HG02678 (cell line): ENCODE measurements at regions not wholly inside any gene's neighbourhood (a gene's known extent, or its start where the extent isn't known, plus 50 kb on each side); places are given as distances from the start of the nearest gene placed in this dataset.

Experiments used
- ATAC-seq: cut with Tn5 transposase; IDR thresholded peaks from one replicate; pipeline ENCODE4 v1.9.1; 2021; ENCODE audit warnings: mild to moderate bottlenecking, moderate library complexity; ENCODE audit not compliant: unreplicated experiment

DNA sequence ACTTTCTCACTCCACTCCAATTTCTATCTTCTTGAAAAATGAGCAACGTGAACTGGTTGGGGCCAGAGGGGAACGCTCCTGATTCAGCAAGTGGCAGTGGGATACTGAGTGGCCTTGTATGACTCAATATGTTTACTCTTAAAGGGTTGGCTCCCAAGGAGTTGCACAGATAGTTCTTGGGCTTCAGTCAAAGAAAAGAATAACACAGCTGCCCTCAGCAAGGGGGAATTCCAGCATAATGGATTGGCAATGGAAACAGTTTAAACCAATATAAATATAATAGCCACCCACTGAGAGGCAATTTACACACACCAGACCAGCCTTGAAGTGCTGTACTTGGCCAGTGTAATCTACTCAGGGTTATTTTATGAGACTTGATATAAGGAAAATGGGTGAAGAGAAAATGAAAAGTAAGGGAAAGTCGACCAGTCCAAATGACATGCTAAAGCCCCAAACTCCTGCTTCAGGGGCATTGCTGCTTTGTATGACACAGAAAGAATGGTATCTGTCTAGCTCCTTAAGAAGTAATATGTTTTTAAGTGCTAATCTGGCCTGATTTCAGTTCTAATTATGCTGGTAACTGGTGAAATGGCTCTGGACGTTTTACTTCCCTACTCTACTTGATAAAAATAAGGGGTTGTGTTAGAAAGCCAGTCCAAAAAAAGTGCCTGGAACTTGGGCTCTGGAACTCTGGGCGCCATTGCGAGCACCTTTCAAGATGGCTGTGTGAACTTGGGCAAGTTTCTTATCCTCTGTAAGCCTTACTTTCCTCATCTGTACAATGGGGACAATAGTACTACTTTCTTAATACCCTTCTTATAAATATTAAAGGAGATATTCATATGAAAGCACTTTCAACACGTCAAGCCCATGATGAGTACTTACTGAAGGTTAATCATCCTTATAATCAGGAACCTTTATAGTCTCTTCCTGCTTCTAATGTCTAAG lies 712.9 kb upstream of the MAP3K7 start:
- no peak for ATAC-seq

GRCh38 chr6:91298543-91299145 lies 711.8 kb upstream of the MAP3K7 start:
- ATAC-seq: no peak

DNA sequence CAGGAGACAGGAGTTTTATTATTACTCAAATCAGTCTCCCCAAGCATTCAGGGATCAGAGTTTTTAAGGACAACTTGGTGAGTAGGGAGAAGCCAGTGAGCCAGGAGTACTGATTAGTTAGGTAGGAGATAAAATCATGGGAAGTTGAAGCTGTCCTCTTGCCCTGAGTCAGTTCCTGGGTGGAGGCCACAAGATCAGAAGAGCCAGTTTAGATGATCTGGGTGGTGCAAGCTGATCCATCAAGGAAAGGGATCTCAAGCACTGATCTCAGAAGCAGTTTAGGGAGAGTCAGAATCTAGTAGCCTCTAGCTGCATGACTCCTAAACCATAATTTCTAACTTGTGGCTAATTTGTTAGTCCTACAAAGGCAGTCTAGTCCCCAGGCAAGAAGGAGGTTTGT lies 706.5 kb upstream of the MAP3K7 start:
- no peak for ATAC-seq

DNA sequence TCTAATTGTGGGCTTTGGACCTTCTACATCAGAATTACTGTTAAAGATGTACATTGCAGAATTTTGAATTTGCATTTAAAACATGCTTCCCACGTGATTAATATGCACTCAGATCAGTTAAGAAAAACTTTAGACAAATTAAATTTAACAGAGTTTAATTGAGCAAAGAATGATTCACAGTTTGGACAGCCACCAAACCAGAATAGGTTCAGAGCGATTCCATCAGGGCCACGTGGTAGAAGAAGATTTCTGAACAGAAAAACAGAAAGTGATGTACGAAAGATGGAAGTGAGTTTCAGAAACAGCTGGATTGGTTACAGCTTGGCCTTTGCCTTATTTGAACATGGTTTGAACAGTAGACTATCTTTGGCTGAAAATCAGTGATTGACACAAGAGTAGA lies 704.2 kb upstream of the MAP3K7 start:
- ATAC-seq: no peak

- ATAC-seq: no peak
These were observed 701.9 kb upstream of the MAP3K7 start for GRCh38 chr6:91288741-91289140.

GRCh38 chr6:91281901-91282300 lies 695.0 kb upstream of the MAP3K7 start:
- no peak for ATAC-seq

GRCh38 chr6:91280494-91280830 lies 693.6 kb upstream of the MAP3K7 start:
- no peak for ATAC-seq

GRCh38 chr6:91279740-91280493 lies 693.0 kb upstream of the MAP3K7 start:
- ATAC-seq: no peak

- ATAC-seq: no peak
These were observed 691.5 kb upstream of the MAP3K7 start for GRCh38 chr6:91278416-91278815.

- peak; percentile 81 for ATAC-seq
These were observed 689.4 kb upstream of the MAP3K7 start for GRCh38 chr6:91276315-91276714.

DNA sequence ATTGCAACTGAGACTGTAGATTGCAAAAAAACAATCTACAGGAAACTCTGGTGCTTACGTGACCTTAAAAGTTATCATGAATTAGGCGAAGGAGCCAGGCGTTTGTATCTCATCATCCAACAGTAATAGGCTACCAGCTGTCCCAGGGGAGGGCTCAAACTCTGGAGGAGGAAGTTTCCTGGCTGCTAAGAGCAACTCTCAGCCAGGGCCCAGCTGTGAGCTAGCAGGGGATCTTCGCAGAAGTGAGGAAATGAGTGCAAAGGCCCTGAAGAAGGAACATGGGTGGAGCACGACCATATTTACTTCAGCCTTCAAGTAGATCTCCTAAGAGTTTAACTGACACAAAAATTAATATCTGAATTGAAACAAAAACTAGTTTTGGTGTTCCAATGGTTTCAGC lies 686.9 kb upstream of the MAP3K7 start:
- no peak for ATAC-seq

DNA sequence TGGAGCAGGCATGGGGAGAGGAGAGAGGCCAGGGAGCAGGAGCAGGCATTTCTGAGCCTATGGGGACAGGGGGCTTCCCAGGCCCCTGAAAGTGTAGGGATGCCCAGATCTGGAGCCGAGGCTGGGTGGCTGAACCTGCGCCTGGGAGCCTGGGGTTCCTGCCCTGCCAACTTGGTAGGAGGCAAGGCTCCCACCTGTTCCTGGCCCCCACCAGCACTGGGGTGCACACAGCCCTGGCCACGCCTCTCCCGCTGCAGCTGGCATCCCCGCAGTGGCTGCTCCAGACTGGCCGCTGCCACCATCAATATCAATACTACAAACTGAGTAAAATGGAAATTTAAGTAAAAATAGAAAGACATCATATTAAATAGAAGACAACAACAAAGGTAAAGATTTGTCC lies 684.9 kb upstream of the MAP3K7 start:
- no peak for ATAC-seq

DNA sequence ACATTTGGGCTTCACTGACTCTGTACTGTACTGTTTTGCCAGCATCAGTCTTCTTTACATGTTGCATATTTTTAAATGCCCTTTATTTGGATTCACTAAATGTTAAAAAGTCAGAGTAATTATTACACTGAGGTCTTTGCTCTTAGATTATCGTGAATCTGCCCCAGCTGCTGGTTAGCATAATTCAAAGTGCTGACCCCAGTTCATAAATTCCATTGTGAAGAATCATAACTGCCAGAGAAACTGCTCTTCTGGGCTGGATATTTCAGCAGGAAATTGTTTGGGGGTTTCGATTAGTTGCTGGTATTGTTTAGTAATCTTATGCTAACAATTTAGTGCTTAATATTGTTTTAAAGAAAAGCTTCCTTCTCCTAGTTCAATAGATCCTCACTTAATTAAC lies 682.1 kb upstream of the MAP3K7 start:
- no peak for ATAC-seq

- ATAC-seq: no peak
These were observed 680.4 kb upstream of the MAP3K7 start for GRCh38 chr6:91267246-91267645.

- ATAC-seq: no peak
These were observed 679.3 kb upstream of the MAP3K7 start for GRCh38 chr6:91266156-91266555.

DNA sequence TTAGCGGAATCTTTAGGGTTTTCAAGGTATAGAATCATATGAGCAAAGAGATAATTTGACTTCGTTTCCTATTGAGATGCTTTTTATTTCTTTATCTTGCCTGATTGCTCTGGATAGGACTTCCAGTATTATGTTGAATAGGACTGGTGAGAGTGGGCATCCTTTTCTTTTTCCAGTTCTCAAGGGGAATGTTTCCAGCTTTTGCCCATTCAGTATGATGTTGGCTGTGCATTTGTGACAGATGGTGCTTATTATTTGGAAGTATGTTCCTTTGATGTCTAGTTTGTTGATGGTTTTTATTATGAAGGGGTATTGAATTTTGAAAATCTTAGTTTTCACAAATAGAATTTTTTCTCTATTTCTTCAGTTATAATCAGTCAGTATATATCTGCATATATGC lies 656.6 kb upstream of the MAP3K7 start:
- ATAC-seq: no peak

DNA sequence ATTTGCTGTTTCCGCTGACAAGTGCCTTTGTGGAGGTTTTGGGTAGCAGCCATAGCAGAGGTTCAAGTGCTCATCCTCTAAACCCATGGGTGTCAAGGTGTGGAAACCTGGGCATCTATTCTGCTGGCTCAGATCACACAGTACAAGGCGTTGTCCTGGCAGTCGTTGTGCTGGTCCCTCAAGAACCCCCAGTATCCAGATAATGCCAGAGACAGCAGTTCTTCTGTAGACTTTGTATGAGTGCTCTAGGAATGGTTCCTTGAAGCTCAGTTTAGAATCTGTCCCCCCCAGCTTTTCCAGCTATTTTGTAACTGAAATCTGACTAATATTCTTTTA lies 655.7 kb upstream of the MAP3K7 start:
- ATAC-seq: no peak

DNA sequence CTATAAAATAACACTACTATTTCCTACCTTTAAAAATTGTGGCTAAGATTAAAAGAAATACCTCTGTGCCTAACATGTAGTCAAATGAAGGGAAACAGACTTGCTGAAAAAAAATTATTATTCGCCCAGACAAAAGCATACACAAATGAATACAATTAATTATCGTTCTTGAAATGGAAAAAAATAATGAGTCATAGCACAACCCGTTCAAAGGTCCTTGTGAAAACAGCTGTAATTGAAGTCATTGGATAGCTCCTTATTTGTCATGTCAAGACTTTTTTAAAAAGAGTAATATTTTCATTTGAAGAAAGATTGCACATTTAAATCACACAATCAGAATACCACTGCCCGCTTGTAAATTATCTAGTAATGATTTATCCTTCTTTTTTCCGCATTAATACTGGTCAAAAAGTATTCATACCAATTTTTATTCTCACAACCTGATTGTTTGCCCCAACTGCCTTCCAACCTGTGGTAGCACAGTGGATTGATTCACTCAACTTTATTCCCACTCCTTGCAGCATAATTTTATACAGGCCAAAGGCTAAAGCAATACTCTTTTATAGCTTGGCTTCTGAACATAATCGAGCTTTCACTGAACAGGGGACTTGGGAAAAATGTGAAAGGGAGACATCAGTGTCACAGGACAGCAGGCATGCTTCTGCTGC lies 655.2 kb upstream of the MAP3K7 start:
- no peak for ATAC-seq

DNA sequence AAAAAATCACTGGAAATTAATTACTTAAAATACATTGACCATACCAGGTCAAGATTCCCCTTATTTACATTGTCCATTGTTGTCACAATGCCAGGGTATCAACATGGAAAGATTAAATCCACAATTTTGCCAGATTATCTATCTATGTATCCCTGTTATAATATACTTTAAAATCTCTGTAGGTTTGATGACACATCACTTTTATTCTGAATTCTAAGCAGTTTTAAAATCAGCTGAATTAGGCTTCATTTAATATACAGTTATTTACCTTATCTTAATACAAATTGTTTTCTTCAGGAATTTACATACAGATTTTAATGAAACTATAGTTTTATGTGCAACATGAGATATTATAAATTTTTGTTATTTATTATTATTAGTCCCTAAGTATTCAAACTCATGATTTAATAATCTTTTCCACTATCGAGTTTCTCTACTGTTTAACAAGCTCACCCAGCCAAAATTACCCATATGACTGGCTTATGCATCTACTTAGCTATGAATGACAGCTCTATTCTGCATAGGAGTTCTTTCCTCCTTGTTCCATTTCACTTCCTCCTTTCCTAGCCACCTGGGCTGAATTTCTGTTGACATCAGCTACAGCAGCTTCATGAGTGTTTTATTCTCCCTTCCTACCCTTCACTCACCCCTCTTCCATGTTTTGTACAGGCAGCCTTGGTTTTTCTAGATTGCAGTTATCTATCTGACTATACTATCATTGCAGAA lies 654.2 kb upstream of the MAP3K7 start:
- peak; percentile 63 for ATAC-seq

DNA sequence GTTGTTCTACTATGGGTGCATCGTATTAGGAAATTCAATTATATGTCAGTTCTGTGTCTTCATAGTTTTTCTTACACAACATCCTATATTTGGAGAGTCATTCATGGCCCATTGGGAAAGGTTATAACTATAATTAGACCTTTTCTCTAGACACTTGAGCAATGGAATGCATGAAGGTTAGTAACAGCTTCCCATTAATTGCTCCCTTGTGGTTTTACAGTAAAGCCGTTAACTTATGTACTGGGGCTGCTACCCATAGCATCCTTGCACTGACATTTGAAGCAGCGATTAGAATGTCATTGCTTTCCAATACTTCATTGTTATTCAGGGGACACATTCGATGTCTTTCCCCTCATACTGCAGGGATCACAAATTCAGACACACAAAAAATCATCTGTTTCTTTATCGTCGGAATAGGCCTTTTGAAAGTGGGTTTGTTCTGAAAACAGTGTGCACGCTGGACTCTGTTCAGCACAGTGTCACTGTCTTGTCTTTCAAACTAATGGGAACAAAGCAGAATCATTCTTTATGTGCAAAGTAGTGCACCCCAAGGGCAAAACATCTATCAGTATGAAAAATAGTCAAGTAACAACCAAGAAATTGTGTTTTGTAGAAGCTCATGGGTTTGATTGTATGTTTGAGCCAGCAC lies 634.3 kb upstream of the MAP3K7 start:
- no peak for ATAC-seq
